Stomach (tissue), 4 donors: ENCODE measurements at regions not wholly inside any gene's neighbourhood (a gene's known extent, or its start where the extent isn't known, plus 50 kb on each side); places are given as distances from the start of the nearest gene placed in this dataset.

Experiments
- CTCF ChIP-seq, 7 experiments: fragments of 450-650 bp in 4 of 7; fragments of 200-600 bp in 3 of 7; sonication (generic) in 3 of 7; IDR thresholded peaks; one replicate each; pipeline ENCODE4 v1.5.1; 2016 to 2019; ENCODE audit warnings: antibody characterized with exemption in 7 of 7, control low read depth in 2 of 7, mild to moderate bottlenecking in 1 of 7
- POLR2AphosphoS5 ChIP-seq, 3 donors: sonication (generic); formaldehyde crosslinking; IDR thresholded peaks; one replicate each; pipeline ENCODE4 v1.6.1; 2016; ENCODE audit warnings: antibody characterized with exemption in 3 of 3

- TF ChIP-seq POLR2AphosphoS5 (IDR thresholded peaks at IDR 0.05) (no peak), CTCF (IDR thresholded peaks at IDR 0.05) (no peak)
Measured at GRCh38 chr7:48742079-48742798, 182.1 kb upstream of the CDC14C start.
